T-cell (primary cell): ENCODE measurements at regions not wholly inside any gene's neighbourhood (a gene's known extent, or its start where the extent isn't known, plus 50 kb on each side); places are given as distances from the start of the nearest gene placed in this dataset.

Source experiments
- ATAC-seq, 4 experiments: fragments of 200-7000 bp in 3 of 4; fragments of 150-1000 bp in 1 of 4; cut with Tn5 transposase; replicated peaks in 1 of 4; 1 replicate in 3 of 4; 2 replicates in 1 of 4; pipeline ENCODE4 v1.10.0; 2021; ENCODE audit warnings: moderate library complexity in 3 of 4, mild to moderate bottlenecking in 2 of 4, moderate number of reproducible peaks in 1 of 4
- CTCF ChIA-PET, 2 donors: fragments of 300-600 bp; sonication (Branson Sonifier 250); formaldehyde crosslinking; loops; one replicate each; lab custom pipeline; 2022; ENCODE audit warnings: antibody characterized with exemption in 2 of 2; lab: Charles Lee
- POLR2A ChIA-PET, 2 donors: fragments of 300-600 bp; sonication (Branson Sonifier 250); formaldehyde crosslinking; loops; one replicate each; lab custom pipeline; 2022; ENCODE audit warnings: antibody characterized with exemption in 2 of 2; lab: Charles Lee
- DNase-seq, 35 experiments: peaks; one replicate each; pipeline versions ENCODE4 v3.0.0 to v3.0.0-alpha.2; 2013 to 2023
- H3K27ac ChIP-seq: one replicate; pipeline ENCODE4 v1.5.1; 2013; ENCODE audit warnings: low read length
- H3K27me3 ChIP-seq, 2 experiments: replicated peaks in 1 of 2; 1 replicate in 1 of 2; 2 replicates in 1 of 2; pipeline versions ENCODE4 v1.6.1 to v1.7.0; 2013; ENCODE audit warnings: low read length in 1 of 2, mixed read lengths in 1 of 2; ENCODE audit not compliant: control insufficient read depth in 2 of 2, insufficient read depth in 2 of 2; ENCODE audit errors: extremely low read depth in 1 of 2
- H3K36me3 ChIP-seq, 2 donors: 1 replicate in 1 of 2; 2 replicates in 1 of 2; pipeline versions ENCODE4 v1.6.1 to v1.7.0; 2013; ENCODE audit warnings: low read length in 1 of 2; ENCODE audit not compliant: control insufficient read depth in 2 of 2, insufficient read depth in 1 of 2; ENCODE audit errors: extremely low read depth in 1 of 2
- H3K4me1 ChIP-seq, 2 experiments: 1 replicate in 1 of 2; 2 replicates in 1 of 2; pipeline versions ENCODE4 v1.6.1 to v1.7.0; 2013; ENCODE audit warnings: low read length in 2 of 2, mixed read lengths in 1 of 2; ENCODE audit not compliant: insufficient read depth in 2 of 2, control insufficient read depth in 1 of 2; ENCODE audit errors: extremely low read depth in 1 of 2
- H3K4me3 ChIP-seq, 2 donors: 1 replicate in 1 of 2; 2 replicates in 1 of 2; pipeline versions ENCODE4 v1.5.1 to v1.7.0; 2013; ENCODE audit warnings: mild to moderate bottlenecking in 2 of 2, low read length in 1 of 2, moderate library complexity in 1 of 2; ENCODE audit not compliant: control insufficient read depth in 1 of 2; ENCODE audit errors: extremely low read depth in 1 of 2
- H3K9me3 ChIP-seq: 2 replicates; pipeline ENCODE4 v1.7.0; 2013
- H3K27ac Mint-ChIP-seq, 2 donors: one replicate each; pipeline ENCODE4 v1.8.0; 2020 to 2021; ENCODE audit warnings: mild to moderate bottlenecking in 2 of 2, mixed read lengths in 2 of 2
- H3K27me3 Mint-ChIP-seq, 2 donors: one replicate each; pipeline ENCODE4 v1.8.0; 2021 to 2022; ENCODE audit warnings: mixed read lengths in 2 of 2
- H3K36me3 Mint-ChIP-seq: one replicate; pipeline ENCODE4 v1.8.0; 2021; ENCODE audit warnings: mixed read lengths
- H3K4me1 Mint-ChIP-seq, 3 donors: one replicate each; pipeline ENCODE4 v1.8.0; 2020 to 2022; ENCODE audit warnings: mixed read lengths in 3 of 3, mild to moderate bottlenecking in 1 of 3
- H3K4me3 Mint-ChIP-seq, 3 donors: one replicate each; pipeline ENCODE4 v1.8.0; 2020 to 2022; ENCODE audit warnings: mild to moderate bottlenecking in 3 of 3, mixed read lengths in 3 of 3, moderate library complexity in 3 of 3
- H3K9me3 Mint-ChIP-seq, 3 donors: one replicate each; pipeline ENCODE4 v1.8.0; 2020 to 2022; ENCODE audit warnings: mixed read lengths in 3 of 3
- WGBS: methylation state at CpG from one replicate; pipeline ENCODE4 v1.1.5; 2013; ENCODE audit warnings: missing lambda C conversion rate; ENCODE audit not compliant: insufficient coverage; 5-methylcytosine and 5-hydroxymethylcytosine counted together

- H3K27ac Mint-ChIP-seq: no peak overlapping the region
Observed at GRCh38 chr4:120977435-120977997, 55.0 kb upstream of the PRDM5 start.

GRCh38 chr4:120973207-120973606, 50.7 kb upstream of the PRDM5 start:
- peaks cover 0 to 2% of the 10 kb centered on the region in 2 donors for H3K27me3 Mint-ChIP-seq
- CTCF ChIA-PET: no interaction called here
- WGBS: no CpG with 5 or more reads among the region's 1 CpG

More at GRCh38 chr4:120977435-120977997, 55.0 kb upstream of the PRDM5 start:
- Mint-ChIP-seq H3K4me1 (peaks cover 0 to 1% (median 0%) of the 10 kb centered on the region in 3 donors), H3K4me3 (no peak overlapping the region), H3K9me3 (no peaks in the 10 kb centered on the region), H3K27me3 (no peaks in the 10 kb centered on the region), H3K36me3 (no peaks in the 10 kb centered on the region)
- CTCF ChIA-PET: interaction anchor here (0.6 to 1.0 kb wide), 3 partner anchors 15 to 125 kb away, joined by 3 to 7 read pairs (median 4); no protein-coding TSS in a partner anchor
- no peak overlapping the region for H3K27ac ChIP-seq
- DNase-seq: peak in 4 of 35 experiments; percentile 1 to 39 (median 2)
- H3K36me3 ChIP-seq: no peaks in the 10 kb centered on the region
- no peak overlapping the region for H3K4me3 ChIP-seq
- ATAC-seq: peak in 2 of 4 experiments; percentile 44 to 64
- no peaks in the 10 kb centered on the region for H3K27me3 ChIP-seq
- WGBS: 64% methylated on average over 2 of the region's 2 CpGs
- H3K9me3 ChIP-seq: no peaks in the 10 kb centered on the region
- POLR2A ChIA-PET: interaction anchor here in 1 of 2 donors (0.6 kb wide), 2 partner anchors 213 to 224 kb away, joined by 3 to 7 read pairs; no protein-coding TSS in a partner anchor
- no peaks in the 10 kb centered on the region for H3K4me1 ChIP-seq

More at GRCh38 chr4:120973207-120973606, 50.7 kb upstream of the PRDM5 start:
- POLR2A ChIA-PET: no interaction called here
- Mint-ChIP-seq H3K4me3 (no peak overlapping the region), H3K27ac (no peak overlapping the region), H3K36me3 (no peaks in the 10 kb centered on the region), H3K9me3 (no peaks in the 10 kb centered on the region), H3K4me1 (peaks cover 0 to 1% (median 0%) of the 10 kb centered on the region in 3 donors)
- H3K4me3 ChIP-seq: no peak overlapping the region
- H3K27ac ChIP-seq: no peak overlapping the region
- H3K36me3 ChIP-seq: no peaks in the 10 kb centered on the region
- DNase-seq (no peak), ATAC-seq (no peak)
- no peaks in the 10 kb centered on the region for H3K27me3 ChIP-seq
- H3K9me3 ChIP-seq: no peaks in the 10 kb centered on the region
- no peaks in the 10 kb centered on the region for H3K4me1 ChIP-seq
